H1 (cell line): ENCODE measurements at regions not wholly inside any gene's neighbourhood (a gene's known extent, or its start where the extent isn't known, plus 50 kb on each side); places are given as distances from the start of the nearest gene placed in this dataset.

Source experiments
- CTCF ChIA-PET: fragments of 300-600 bp; sonication (Branson Sonifier 250); formaldehyde crosslinking; loops from one replicate; lab custom pipeline; 2021; ENCODE audit not compliant: partially characterized antibody; lab: Charles Lee
- POLR2A ChIA-PET: fragments of 300-600 bp; sonication (Branson Sonifier 250); formaldehyde crosslinking; loops from one replicate; lab custom pipeline; 2021; ENCODE audit warnings: inconsistent platforms; ENCODE audit not compliant: partially characterized antibody; lab: Charles Lee
- DNase-seq, 2 experiments: peaks; one replicate each; pipeline versions ENCODE4 v3.0.0 to v3.0.0-alpha.2; 2010 to 2022; ENCODE audit warnings: low spot score in 2 of 2, low read depth in 1 of 2, mixed read lengths in 1 of 2
- FAIRE-seq: peaks from 2 replicates; lab custom pipeline; 2011; peaks lifted over from hg19 to GRCh38; lab: Jason Lieb, UNC
- H2AFZ ChIP-seq: 2 replicates; pipeline ENCODE4 v1.8.1; 2012; ENCODE audit warnings: low read length, inconsistent platforms
- H2AK5ac ChIP-seq: 2 replicates; pipeline ENCODE4 v1.6.1; 2013; ENCODE audit warnings: low read depth, low read length
- H2BK120ac ChIP-seq: replicated peaks from 2 replicates; pipeline ENCODE3; 2013; ENCODE audit warnings: low read depth, low read length, inconsistent platforms
- H2BK12ac ChIP-seq: 2 replicates; pipeline ENCODE4 v1.6.1; 2013; ENCODE audit warnings: low read depth, low read length
- H2BK15ac ChIP-seq: 2 replicates; pipeline ENCODE4 v1.6.1; 2013; ENCODE audit warnings: low read length
- H2BK20ac ChIP-seq: 2 replicates; pipeline ENCODE4 v1.6.1; 2013; ENCODE audit warnings: low read length
- H2BK5ac ChIP-seq: 2 replicates; pipeline ENCODE4 v1.6.1; 2013; ENCODE audit warnings: low read depth, low read length
- H3K14ac ChIP-seq: 2 replicates; pipeline ENCODE4 v1.6.1; 2013; ENCODE audit warnings: inconsistent platforms; ENCODE audit not compliant: insufficient read length
- H3K18ac ChIP-seq: 2 replicates; pipeline ENCODE4 v1.6.1; 2013; ENCODE audit warnings: low read length; ENCODE audit errors: extremely low read depth
- H3K23ac ChIP-seq: 2 replicates; pipeline ENCODE4 v1.6.1; 2013; ENCODE audit warnings: inconsistent platforms; ENCODE audit not compliant: insufficient read length
- H3K23me2 ChIP-seq: 2 replicates; pipeline ENCODE4 v1.6.1; 2013; ENCODE audit warnings: low read depth, low read length
- H3K27ac ChIP-seq: 2 replicates; pipeline ENCODE4 v1.6.1; 2011; ENCODE audit warnings: low read depth, low read length, inconsistent platforms
- H3K27me3 ChIP-seq, 4 experiments: replicated peaks in 1 of 4; 1 replicate in 1 of 4; 2 replicates in 3 of 4; pipeline versions ENCODE4 v1.6.1 to v1.8.1; 2011 to 2013; ENCODE audit warnings: low read length in 3 of 4, mild to moderate bottlenecking in 3 of 4, inconsistent platforms in 2 of 4, mixed read lengths in 2 of 4, moderate library complexity in 1 of 4; ENCODE audit not compliant: control insufficient read depth in 3 of 4, insufficient read depth in 3 of 4; ENCODE audit errors: extremely low read depth in 1 of 4
- H3K36me3 ChIP-seq, 4 experiments: 2 replicates each; pipeline versions ENCODE4 v1.6.1 to v1.8.1; 2011 to 2013; ENCODE audit warnings: mild to moderate bottlenecking in 4 of 4, low read length in 3 of 4, moderate library complexity in 2 of 4, control low read depth in 1 of 4, inconsistent platforms in 1 of 4; ENCODE audit not compliant: insufficient read depth in 4 of 4, control insufficient read depth in 2 of 4
- H3K4ac ChIP-seq: replicated peaks from 2 replicates; pipeline ENCODE3; 2013; ENCODE audit warnings: low read length, low read depth, mixed read lengths, inconsistent platforms; ENCODE audit not compliant: insufficient read length
- H3K4me1 ChIP-seq, 4 experiments: replicated peaks in 1 of 4; 1 replicate in 1 of 4; 2 replicates in 3 of 4; pipeline versions ENCODE4 v1.6.1 to v1.8.1; 2011 to 2013; ENCODE audit warnings: low read length in 3 of 4, inconsistent platforms in 2 of 4, mixed read lengths in 1 of 4; ENCODE audit not compliant: insufficient read depth in 4 of 4, control insufficient read depth in 3 of 4
- H3K4me2 ChIP-seq, 2 experiments: 2 replicates each; pipeline versions ENCODE4 v1.6.1 to v1.8.1; 2011 to 2013; ENCODE audit warnings: low read depth in 2 of 2, low read length in 2 of 2, control low read depth in 1 of 2, inconsistent platforms in 1 of 2, mild to moderate bottlenecking in 1 of 2; ENCODE audit not compliant: insufficient read depth in 1 of 2
- H3K4me3 ChIP-seq, 4 experiments: fragments of 200-600, 300-600 bp in 1 of 4; sonication (generic), shearing (Covaris generic), sonication (Bioruptor Twin) in 1 of 4; 2 replicates each; pipeline versions ENCODE4 v1.5.1 to v1.8.1; 2011 to 2016; ENCODE audit warnings: low read length in 4 of 4, low read depth in 3 of 4, control low read depth in 2 of 4, inconsistent platforms in 2 of 4, mild to moderate bottlenecking in 2 of 4, mixed read lengths in 1 of 4, moderate library complexity in 1 of 4; ENCODE audit not compliant: insufficient read depth in 2 of 4; ENCODE audit errors: extremely low read depth in 1 of 4
- H3K56ac ChIP-seq: replicated peaks from 2 replicates; pipeline ENCODE3; 2013; ENCODE audit warnings: low read depth, mild to moderate bottlenecking, mixed read lengths, low read length, inconsistent platforms; ENCODE audit not compliant: insufficient read length
- H3K79me1 ChIP-seq: 2 replicates; pipeline ENCODE4 v1.6.1; 2013; ENCODE audit warnings: low read depth, low read length, control low read depth
- H3K79me2 ChIP-seq, 2 experiments: 2 replicates each; pipeline versions ENCODE4 v1.6.1 to v1.8.1; 2012 to 2013; ENCODE audit warnings: low read length in 2 of 2, mild to moderate bottlenecking in 2 of 2, inconsistent platforms in 1 of 2; ENCODE audit not compliant: insufficient read depth in 2 of 2, control insufficient read depth in 1 of 2
- H3K9ac ChIP-seq, 4 experiments: replicated peaks in 1 of 4; 1 replicate in 1 of 4; 2 replicates in 3 of 4; pipeline versions ENCODE4 v1.6.1 to v1.8.1; 2011 to 2013; ENCODE audit warnings: low read depth in 3 of 4, low read length in 3 of 4, control low read depth in 2 of 4, mild to moderate bottlenecking in 2 of 4, moderate library complexity in 2 of 4, inconsistent platforms in 1 of 4; ENCODE audit errors: extremely low read depth in 1 of 4
- H3K9me3 ChIP-seq, 2 experiments: 2 replicates each; pipeline versions ENCODE4 v1.6.1 to v1.8.1; 2012 to 2013; ENCODE audit warnings: mild to moderate bottlenecking in 2 of 2, moderate library complexity in 2 of 2, control low read depth in 1 of 2, inconsistent platforms in 1 of 2, low read depth in 1 of 2, low read length in 1 of 2, mixed read lengths in 1 of 2; ENCODE audit not compliant: insufficient read depth in 2 of 2
- H4K20me1 ChIP-seq, 2 experiments: replicated peaks in 1 of 2; 2 replicates each; pipeline versions ENCODE3 to v1.8.1; 2011 to 2013; ENCODE audit warnings: inconsistent platforms in 2 of 2, low read length in 2 of 2, mild to moderate bottlenecking in 1 of 2; ENCODE audit not compliant: insufficient read depth in 2 of 2, control insufficient read depth in 1 of 2
- H4K5ac ChIP-seq: 2 replicates; pipeline ENCODE4 v1.6.1; 2013; ENCODE audit warnings: low read length, low read depth, mixed read lengths, inconsistent platforms; ENCODE audit not compliant: insufficient read length
- H4K8ac ChIP-seq: 2 replicates; pipeline ENCODE4 v1.8.0; 2013; ENCODE audit warnings: mild to moderate bottlenecking, moderate library complexity, low read length, inconsistent platforms; ENCODE audit not compliant: insufficient read depth; ENCODE audit errors: extremely low read depth
- H4K91ac ChIP-seq: replicated peaks from 2 replicates; pipeline ENCODE3; 2013; ENCODE audit warnings: low read length, mixed read lengths, inconsistent platforms; ENCODE audit not compliant: insufficient read length
- BCL11A ChIP-seq, 2 experiments: IDR thresholded peaks; one replicate each; pipeline ENCODE4 v1.6.1; 2011; ENCODE audit warnings: low read depth in 2 of 2, low read length in 2 of 2, mild to moderate bottlenecking in 2 of 2
- CBX5 ChIP-seq: fragments of 300-800, 300-1000 bp; sonication (generic); IDR thresholded peaks from 2 replicates; pipeline ENCODE4 v1.7.1; 2016; ENCODE audit warnings: antibody characterized with exemption, low read length, low read depth
- CHD1 ChIP-seq: IDR thresholded peaks from 2 replicates; pipeline ENCODE4 v1.6.1; 2012; ENCODE audit warnings: low read depth, low read length, improper control_type of control experiment
- CTBP2 ChIP-seq: IDR thresholded peaks from 2 replicates; pipeline ENCODE4 v1.7.0; 2011; ENCODE audit warnings: borderline replicate concordance, mild to moderate bottlenecking, moderate library complexity, mixed read lengths, low read length; ENCODE audit not compliant: insufficient read depth, insufficient read length
- EP300 ChIP-seq, 2 experiments: IDR thresholded peaks; 1 replicate in 1 of 2; 2 replicates in 1 of 2; pipeline ENCODE4 v1.6.1; 2011 to 2012; ENCODE audit warnings: low read depth in 2 of 2, low read length in 2 of 2, mild to moderate bottlenecking in 2 of 2, borderline replicate concordance in 1 of 2, inconsistent platforms in 1 of 2, moderate library complexity in 1 of 2
- EZH2 ChIP-seq: fragments of 200-600 bp; sonication (generic); IDR thresholded peaks from 2 replicates; pipeline ENCODE4 v1.7.1; 2012; ENCODE audit warnings: low read depth, mild to moderate bottlenecking, moderate library complexity, low read length, inconsistent platforms; ENCODE audit not compliant: severe bottlenecking
- KDM5A ChIP-seq: fragments of 200-600 bp; IDR thresholded peaks from 2 replicates; pipeline ENCODE4 v1.7.1; 2012; ENCODE audit warnings: mild to moderate bottlenecking, low read length, inconsistent platforms, mixed read lengths
- PHF8 ChIP-seq: fragments of 200-600 bp; sonication (generic); conservative IDR thresholded peaks from 2 replicates; pipeline ENCODE4 v1.7.1; 2012; ENCODE audit warnings: low read depth, mild to moderate bottlenecking, inconsistent platforms, low read length, moderate library complexity
- RAD21 ChIP-seq, 2 experiments: IDR thresholded peaks in 1 of 2; conservative IDR thresholded peaks in 1 of 2; 2 replicates each; pipeline ENCODE4 v1.6.1; 2011; ENCODE audit warnings: low read depth in 2 of 2, low read length in 2 of 2, improper control_type of control experiment in 1 of 2, inconsistent platforms in 1 of 2, mild to moderate bottlenecking in 1 of 2, moderate library complexity in 1 of 2
- RNF2 ChIP-seq: fragments of 200-900, 300-1000 bp; sonication (generic); IDR thresholded peaks from 2 replicates; pipeline ENCODE4 v1.7.1; 2016; ENCODE audit warnings: borderline replicate concordance, low read depth, mild to moderate bottlenecking, antibody characterized with exemption, low read length; ENCODE audit not compliant: poor library complexity, severe bottlenecking; ENCODE audit errors: missing control alignments
- RXRA ChIP-seq: IDR thresholded peaks from 2 replicates; pipeline ENCODE4 v1.6.1; 2011; ENCODE audit warnings: low read depth, mild to moderate bottlenecking, low read length, moderate library complexity; ENCODE audit not compliant: insufficient read depth
- SP1 ChIP-seq: IDR thresholded peaks from 2 replicates; pipeline ENCODE4 v1.6.1; 2011; ENCODE audit warnings: low read depth, low read length
- SP2 ChIP-seq: IDR thresholded peaks from 2 replicates; pipeline ENCODE4 v1.6.1; 2012; ENCODE audit warnings: mild to moderate bottlenecking, low read length, inconsistent platforms
- TEAD4 ChIP-seq: IDR thresholded peaks from 2 replicates; pipeline ENCODE4 v1.6.1; 2012; ENCODE audit warnings: low read depth, low read length, inconsistent platforms, mixed read lengths
- WGBS, 2 experiments: shearing (Covaris generic) in 1 of 2; methylation state at CpG; one replicate each; pipeline versions ENCODE4 v1.1.6 to v1.1.7; 2013 to 2015; ENCODE audit warnings: low lambda C conversion rate in 2 of 2, mixed read lengths in 2 of 2, inconsistent platforms in 1 of 2, low coverage in 1 of 2, missing lambda C conversion rate in 1 of 2; ENCODE audit not compliant: insufficient replicate concordance in 2 of 2, insufficient coverage in 1 of 2, insufficient read length in 1 of 2; ENCODE audit errors: extremely low coverage in 1 of 2, missing lambda C conversion rate in 1 of 2; 5-methylcytosine and 5-hydroxymethylcytosine counted together

DNA sequence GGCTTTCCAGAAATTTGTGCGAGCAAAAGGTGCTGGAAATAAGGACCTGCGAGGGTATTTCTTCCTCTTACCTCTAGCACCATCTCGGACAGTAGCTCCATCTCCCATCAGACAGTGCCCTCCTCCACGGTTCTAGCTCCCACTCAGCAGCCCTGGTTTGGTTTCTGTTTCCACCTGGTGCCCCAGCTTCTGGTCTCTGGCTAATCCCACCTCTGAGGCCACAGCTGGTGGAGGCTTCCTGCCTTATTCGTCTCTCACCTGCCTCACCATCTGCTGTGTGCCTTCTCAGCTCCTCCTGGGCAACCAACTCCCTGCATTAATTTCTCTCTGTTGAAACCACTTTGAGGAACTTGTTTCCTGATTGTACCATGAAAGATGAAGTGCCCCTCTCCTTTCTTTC is 162.4 kb upstream of the CDYL start:
- Histone ChIP-seq H3K56ac (no peak overlapping the region), H2BK120ac (no peak overlapping the region), H3K9ac (no peak overlapping the region), H4K8ac (no peak overlapping the region), H2BK20ac (no peak overlapping the region), H3K4me1 (no peaks in the 10 kb centered on the region), H3K4me2 (no peak overlapping the region), H3K27ac (no peak overlapping the region), H3K36me3 (no peaks in the 10 kb centered on the region), H3K79me2 (no peaks in the 10 kb centered on the region), H3K27me3 (no peaks in the 10 kb centered on the region), H3K4me3 (no peak overlapping the region), H2BK5ac (no peak overlapping the region), H2AK5ac (no peak overlapping the region), H3K23me2 (no peaks in the 10 kb centered on the region), H2AFZ (no peak overlapping the region), H3K23ac (no peak overlapping the region), H4K20me1 (no peaks in the 10 kb centered on the region), H4K91ac (no peak overlapping the region), H2BK12ac (no peak overlapping the region), H2BK15ac (no peak overlapping the region), H3K9me3 (no peaks in the 10 kb centered on the region), H3K4ac (no peak overlapping the region), H3K18ac (no peak overlapping the region), H3K14ac (no peak overlapping the region), H4K5ac (no peak overlapping the region), H3K79me1 (no peaks in the 10 kb centered on the region)
- DNase-seq (no peak), FAIRE-seq (no peak)
- ChIA-PET CTCF (interaction anchor here (0.8 to 1.3 kb wide), 2 partner anchors 31 to 332 kb away, joined by 3 read pairs; no protein-coding TSS in a partner anchor), POLR2A (no interaction called here)
- WGBS, 2 experiments: 91% methylated on average over 5 of the region's 5 CpGs; no CpG with 5 or more reads in 1 of the 2 experiments
- TF ChIP-seq SP2 (no peak), EP300 (IDR thresholded peaks at IDR 0.05; ENCODE audit: borderline replicate concordance in 1 of 2, low read depth in 2 of 2, low read length in 2 of 2) (no peak), TEAD4 (no peak), CBX5 (no peak), BCL11A (IDR thresholded peaks at IDR 0.05; ENCODE audit: low read depth in 2 of 2, low read length in 2 of 2) (no peak), PHF8 (no peak), KDM5A (no peak), RAD21 (IDR thresholded peaks at IDR 0.05 in 1 of 2, conservative IDR thresholded peaks at IDR 0.05 in 1 of 2; ENCODE audit: low read depth in 2 of 2, low read length in 2 of 2) (no peak), EZH2 (no peak), SP1 (no peak), RXRA (no peak), CHD1 (no peak), CTBP2 (no peak), RNF2 (no peak)
